DND-41 (cell line): ENCODE measurements at regions not wholly inside any gene's neighbourhood (a gene's known extent, or its start where the extent isn't known, plus 50 kb on each side); places are given as distances from the start of the nearest gene placed in this dataset.

Source experiments
- ATAC-seq: fragments of 200-7000 bp; cut with Tn5 transposase; 3 replicates; pipeline ENCODE4 v1.9.1; 2021; ENCODE audit warnings: low read depth; ENCODE audit not compliant: insufficient read depth
- DNase-seq: peaks from one replicate; pipeline ENCODE4 v3.0.0-alpha.2; 2020
- H2AFZ ChIP-seq: 2 replicates; pipeline ENCODE4 v1.6.0; 2012; ENCODE audit warnings: low read depth, low read length
- H3K27ac ChIP-seq: 2 replicates; pipeline ENCODE4 v1.5.1; 2012; ENCODE audit warnings: low read length, inconsistent platforms
- H3K27me3 ChIP-seq: fragments of 200-600 bp; sonication (generic); 2 replicates; pipeline ENCODE4 v1.6.0; 2012; ENCODE audit warnings: low read length, mild to moderate bottlenecking, inconsistent platforms; ENCODE audit not compliant: insufficient read depth, poor library complexity
- H3K36me3 ChIP-seq: 2 replicates; pipeline ENCODE4 v1.5.1; 2012; ENCODE audit warnings: low read length, inconsistent platforms; ENCODE audit not compliant: insufficient read depth
- H3K4me1 ChIP-seq: 2 replicates; pipeline ENCODE4 v1.5.1; 2012; ENCODE audit warnings: mild to moderate bottlenecking, low read length; ENCODE audit not compliant: insufficient read depth
- H3K4me2 ChIP-seq: 2 replicates; pipeline ENCODE4 v1.6.0; 2012; ENCODE audit warnings: mild to moderate bottlenecking, moderate library complexity, low read length, inconsistent platforms; ENCODE audit not compliant: insufficient read depth
- H3K4me3 ChIP-seq, 2 experiments: fragments of 200-600 bp in 1 of 2; shearing (Covaris generic) in 1 of 2; 2 replicates each; pipeline ENCODE4 v1.5.1; 2012 to 2016; ENCODE audit warnings: inconsistent platforms in 2 of 2, low read length in 2 of 2, mild to moderate bottlenecking in 2 of 2, low read depth in 1 of 2, moderate library complexity in 1 of 2
- H3K79me2 ChIP-seq: 2 replicates; pipeline ENCODE4 v1.6.0; 2012; ENCODE audit warnings: low read length, inconsistent platforms; ENCODE audit not compliant: insufficient read depth
- H3K9ac ChIP-seq: 2 replicates; pipeline ENCODE4 v1.6.0; 2012; ENCODE audit warnings: low read depth, mild to moderate bottlenecking, inconsistent platforms, low read length, moderate library complexity
- H3K9me3 ChIP-seq: 2 replicates; pipeline ENCODE4 v1.5.1; 2012; ENCODE audit warnings: low read length, moderate library complexity, mild to moderate bottlenecking, inconsistent platforms; ENCODE audit not compliant: insufficient read depth, severe bottlenecking
- H4K20me1 ChIP-seq: 2 replicates; pipeline ENCODE4 v1.6.0; 2012; ENCODE audit warnings: low read length; ENCODE audit not compliant: insufficient read depth
- EZH2 ChIP-seq: IDR thresholded peaks from 3 replicates; pipeline ENCODE4 v1.6.1; 2012; ENCODE audit warnings: borderline replicate concordance, low read depth, mild to moderate bottlenecking, moderate library complexity, low read length, inconsistent platforms; ENCODE audit not compliant: severe bottlenecking
- TF ChIP-seq, protein P1 (sequence below): IDR thresholded peaks from 2 replicates; pipeline ENCODE4 v1.5.1; 2012; ENCODE audit warnings: borderline replicate concordance, low read length, moderate library complexity, mild to moderate bottlenecking; ENCODE audit not compliant: poor library complexity, severe bottlenecking; ENCODE audit errors: extremely low read depth

DNA sequence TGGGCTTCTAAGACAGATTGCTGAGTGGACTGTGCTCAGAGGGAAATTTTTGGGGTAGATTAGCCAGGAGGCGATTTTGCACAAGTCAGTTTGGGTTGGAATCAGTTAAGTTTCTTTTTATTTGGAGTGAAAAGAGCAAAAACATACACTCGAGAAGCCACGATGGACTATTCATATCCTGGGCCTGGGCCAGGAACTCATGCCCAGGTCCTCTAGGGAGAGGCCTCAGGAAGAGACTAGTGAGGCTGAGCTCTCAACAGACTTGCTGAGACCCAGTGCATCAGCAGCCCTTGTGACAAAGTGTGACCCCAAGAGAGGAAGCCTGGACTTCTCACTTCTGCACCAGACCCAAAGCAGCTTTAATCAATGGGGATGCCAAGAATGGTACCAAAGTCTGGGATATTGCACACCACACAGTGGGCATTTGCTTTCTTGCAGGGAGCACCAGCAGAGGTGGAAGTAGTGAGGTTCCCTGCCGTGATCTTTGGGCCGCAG lies 61.6 kb upstream of the MAFB start:
- H2AFZ ChIP-seq: no peak overlapping the region
- no peak overlapping the region for H3K9ac ChIP-seq
- H3K79me2 ChIP-seq: no peaks in the 10 kb centered on the region
- no peak for DNase-seq
- H3K27me3 ChIP-seq: no peaks in the 10 kb centered on the region
- no peaks in the 10 kb centered on the region for H4K20me1 ChIP-seq
- peaks cover 36% of the 10 kb centered on the region for H3K4me1 ChIP-seq
- no peak for ATAC-seq
- no peaks in the 10 kb centered on the region for H3K36me3 ChIP-seq
- H3K27ac ChIP-seq: no peak overlapping the region
- H3K4me3 ChIP-seq: no peak overlapping the region
- TF ChIP-seq, protein P1, sequence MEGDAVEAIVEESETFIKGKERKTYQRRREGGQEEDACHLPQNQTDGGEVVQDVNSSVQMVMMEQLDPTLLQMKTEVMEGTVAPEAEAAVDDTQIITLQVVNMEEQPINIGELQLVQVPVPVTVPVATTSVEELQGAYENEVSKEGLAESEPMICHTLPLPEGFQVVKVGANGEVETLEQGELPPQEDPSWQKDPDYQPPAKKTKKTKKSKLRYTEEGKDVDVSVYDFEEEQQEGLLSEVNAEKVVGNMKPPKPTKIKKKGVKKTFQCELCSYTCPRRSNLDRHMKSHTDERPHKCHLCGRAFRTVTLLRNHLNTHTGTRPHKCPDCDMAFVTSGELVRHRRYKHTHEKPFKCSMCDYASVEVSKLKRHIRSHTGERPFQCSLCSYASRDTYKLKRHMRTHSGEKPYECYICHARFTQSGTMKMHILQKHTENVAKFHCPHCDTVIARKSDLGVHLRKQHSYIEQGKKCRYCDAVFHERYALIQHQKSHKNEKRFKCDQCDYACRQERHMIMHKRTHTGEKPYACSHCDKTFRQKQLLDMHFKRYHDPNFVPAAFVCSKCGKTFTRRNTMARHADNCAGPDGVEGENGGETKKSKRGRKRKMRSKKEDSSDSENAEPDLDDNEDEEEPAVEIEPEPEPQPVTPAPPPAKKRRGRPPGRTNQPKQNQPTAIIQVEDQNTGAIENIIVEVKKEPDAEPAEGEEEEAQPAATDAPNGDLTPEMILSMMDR: no peak
- no peak for TF ChIP-seq EZH2
- no peaks in the 10 kb centered on the region for H3K9me3 ChIP-seq
- H3K4me2 ChIP-seq: no peak overlapping the region

DNA sequence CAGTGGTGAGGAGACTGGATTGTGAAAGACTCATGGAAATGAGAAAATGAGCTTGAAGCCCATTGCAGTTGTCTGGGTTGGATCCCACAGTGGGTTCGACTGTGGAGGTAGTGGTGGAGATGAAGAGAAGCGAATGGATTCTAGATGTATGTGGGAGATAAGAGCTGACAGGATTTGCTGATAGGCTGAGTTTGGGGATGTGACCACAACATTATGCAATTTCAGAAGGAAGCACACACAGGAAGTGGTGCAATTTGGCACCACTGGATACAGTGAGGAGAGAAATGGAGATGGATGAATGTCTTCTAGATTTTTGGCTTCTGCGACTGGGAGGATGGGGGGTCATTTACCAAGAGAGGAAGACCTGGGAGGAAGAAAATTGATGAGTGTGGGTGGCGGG lies 64.4 kb upstream of the MAFB start:
- Histone ChIP-seq H3K9me3 (no peaks in the 10 kb centered on the region), H2AFZ (no peak overlapping the region), H3K4me1 (peaks cover 60% of the 10 kb centered on the region), H3K27me3 (no peaks in the 10 kb centered on the region), H3K36me3 (no peaks in the 10 kb centered on the region), H3K79me2 (no peaks in the 10 kb centered on the region), H3K4me3 (no peak overlapping the region), H4K20me1 (no peaks in the 10 kb centered on the region), H3K9ac (no peak overlapping the region), H3K4me2 (no peak overlapping the region), H3K27ac (peak overlapping the region; percentile 15)
- DNase-seq (peak; percentile 55), ATAC-seq (peak; percentile 39)
- TF ChIP-seq EZH2: no peak
- TF ChIP-seq, protein P1: no peak

DNA sequence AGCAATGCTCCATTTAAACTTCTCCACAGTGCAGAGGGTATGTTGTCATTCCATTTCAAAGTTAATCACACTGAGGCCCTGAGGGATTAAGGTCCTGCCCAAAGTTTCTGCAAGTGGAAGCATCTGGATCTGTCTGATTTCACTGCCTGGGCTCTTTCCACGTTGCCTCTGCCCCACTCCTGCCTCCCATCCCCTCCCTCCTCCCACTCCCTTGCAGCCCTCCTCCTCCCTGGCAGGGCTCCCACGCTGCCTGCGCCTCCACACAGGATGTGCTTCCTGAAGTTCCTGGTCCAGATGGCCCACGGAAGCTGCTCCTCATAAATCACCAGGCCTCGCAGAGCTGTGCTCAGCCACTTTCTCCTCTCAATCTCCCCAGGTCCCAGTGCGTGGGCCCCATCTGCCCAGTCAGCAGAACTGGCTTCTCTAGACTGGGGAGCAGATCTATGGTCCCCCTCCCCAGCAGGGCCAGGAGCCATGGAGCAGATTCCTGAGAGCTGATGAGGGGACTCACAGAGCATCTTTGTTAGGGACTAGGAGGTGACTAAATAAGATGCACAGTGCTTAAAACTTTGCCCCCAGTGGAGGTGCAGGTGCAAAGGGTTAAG lies 65.4 kb upstream of the MAFB start:
- no peak overlapping the region for H3K4me3 ChIP-seq
- TF ChIP-seq, protein P1: no peak
- H3K79me2 ChIP-seq: no peaks in the 10 kb centered on the region
- H3K9ac ChIP-seq: no peak overlapping the region
- DNase-seq (peak; percentile 19), ATAC-seq (no peak)
- no peaks in the 10 kb centered on the region for H4K20me1 ChIP-seq
- no peaks in the 10 kb centered on the region for H3K9me3 ChIP-seq
- H2AFZ ChIP-seq: no peak overlapping the region
- H3K4me2 ChIP-seq: no peak overlapping the region
- H3K27ac ChIP-seq: peak overlapping the region; percentile 24
- no peaks in the 10 kb centered on the region for H3K36me3 ChIP-seq
- peaks cover 66% of the 10 kb centered on the region for H3K4me1 ChIP-seq
- no peaks in the 10 kb centered on the region for H3K27me3 ChIP-seq
